ENCODE measurements at regions not wholly inside any gene's neighbourhood (a gene's known extent, or its start where the extent isn't known, plus 50 kb on each side); places are given as distances from the start of the nearest gene placed in this dataset.
"Not testable (repeated sequence)": the region's sequence is repeated elsewhere in the genome, so short reads cannot be mapped to it uniquely, and the experiment has no call there.

DNA sequence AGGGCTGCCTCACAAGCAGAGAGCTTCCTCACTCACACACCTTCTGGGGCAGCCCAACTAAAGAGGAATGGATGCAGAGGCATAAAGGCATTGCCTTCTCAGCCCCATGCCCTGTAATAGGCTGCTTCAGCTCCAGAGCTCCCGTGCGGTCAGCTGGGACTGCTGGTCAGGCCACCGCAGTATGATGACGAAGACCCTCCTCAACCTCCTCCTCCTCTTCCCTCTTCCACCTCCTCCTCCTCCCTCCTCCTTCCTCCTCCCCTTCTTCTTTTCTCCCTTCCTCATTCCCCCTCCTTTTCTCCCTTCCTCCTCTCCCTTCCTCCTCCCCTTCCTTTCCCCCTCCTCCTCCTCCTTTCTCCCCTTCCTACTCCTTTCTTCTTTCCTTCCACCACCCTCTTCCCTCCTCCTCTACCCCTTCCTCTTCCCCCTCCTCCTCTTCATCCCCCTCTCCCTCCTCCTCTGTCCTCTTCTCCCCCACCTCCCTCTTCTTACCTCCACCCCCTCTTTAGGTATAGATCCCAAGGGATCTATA lies 465.3 kb upstream of the CDH4 start:
- TF ChIP-seq, protein P1, sequence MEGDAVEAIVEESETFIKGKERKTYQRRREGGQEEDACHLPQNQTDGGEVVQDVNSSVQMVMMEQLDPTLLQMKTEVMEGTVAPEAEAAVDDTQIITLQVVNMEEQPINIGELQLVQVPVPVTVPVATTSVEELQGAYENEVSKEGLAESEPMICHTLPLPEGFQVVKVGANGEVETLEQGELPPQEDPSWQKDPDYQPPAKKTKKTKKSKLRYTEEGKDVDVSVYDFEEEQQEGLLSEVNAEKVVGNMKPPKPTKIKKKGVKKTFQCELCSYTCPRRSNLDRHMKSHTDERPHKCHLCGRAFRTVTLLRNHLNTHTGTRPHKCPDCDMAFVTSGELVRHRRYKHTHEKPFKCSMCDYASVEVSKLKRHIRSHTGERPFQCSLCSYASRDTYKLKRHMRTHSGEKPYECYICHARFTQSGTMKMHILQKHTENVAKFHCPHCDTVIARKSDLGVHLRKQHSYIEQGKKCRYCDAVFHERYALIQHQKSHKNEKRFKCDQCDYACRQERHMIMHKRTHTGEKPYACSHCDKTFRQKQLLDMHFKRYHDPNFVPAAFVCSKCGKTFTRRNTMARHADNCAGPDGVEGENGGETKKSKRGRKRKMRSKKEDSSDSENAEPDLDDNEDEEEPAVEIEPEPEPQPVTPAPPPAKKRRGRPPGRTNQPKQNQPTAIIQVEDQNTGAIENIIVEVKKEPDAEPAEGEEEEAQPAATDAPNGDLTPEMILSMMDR (IDR thresholded peaks at IDR 0.05; ENCODE audit: insufficient read depth, low read depth, low read length) = no peak
- no peak for DNase-seq (ENCODE audit: low read depth)
- no peak overlapping the region for H3K4me3 ChIP-seq (ENCODE audit: low read depth, low read length)

DNA sequence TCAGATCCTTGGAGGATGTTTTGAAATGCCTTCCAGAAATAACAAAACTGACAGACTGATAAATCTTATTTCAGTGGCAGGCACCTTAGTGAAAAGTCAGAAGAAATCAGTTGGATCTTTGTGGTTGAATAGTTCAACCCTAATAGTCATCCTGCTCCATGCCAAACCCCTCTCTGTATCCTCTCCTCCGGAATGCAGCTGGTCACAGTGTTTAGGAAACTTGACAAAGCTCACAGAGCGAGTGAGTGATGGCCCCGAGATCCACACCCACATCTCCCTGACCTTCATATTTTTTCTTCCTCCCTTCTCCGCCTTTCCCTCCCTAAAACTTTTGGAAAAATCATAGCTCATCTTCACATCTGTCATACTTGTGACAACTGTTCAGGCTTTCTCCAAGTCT lies 464.8 kb upstream of the CDH4 start:
- DNase-seq (ENCODE audit: low read depth) = no peak
- H3K4me3 ChIP-seq (ENCODE audit: low read depth, low read length) = no peak overlapping the region
- TF ChIP-seq, protein P1 (IDR thresholded peaks at IDR 0.05; ENCODE audit: insufficient read depth, low read depth, low read length) = no peak

DNA sequence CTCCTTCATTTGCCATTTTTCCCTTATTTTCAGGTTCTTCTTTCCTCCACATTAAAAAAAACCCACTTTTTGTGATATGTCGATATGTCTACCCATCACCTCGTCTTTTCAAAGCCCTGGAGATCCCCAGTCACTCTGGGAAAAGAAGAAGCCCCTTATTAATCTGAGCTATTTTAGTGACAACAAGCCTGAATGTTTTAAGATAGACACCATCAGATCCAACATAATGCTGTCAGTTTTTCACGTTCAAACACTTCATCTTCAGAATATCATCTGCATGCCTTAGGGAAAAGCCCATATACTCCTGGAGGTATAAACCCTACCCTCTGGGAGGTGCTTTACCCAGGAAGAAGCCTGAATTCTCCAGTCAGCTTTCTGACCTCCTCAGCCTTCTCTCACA lies 464.0 kb upstream of the CDH4 start:
- DNase-seq (ENCODE audit: low read depth) = no peak
- TF ChIP-seq, protein P1 (IDR thresholded peaks at IDR 0.05; ENCODE audit: insufficient read depth, low read depth, low read length) = no peak

DNA sequence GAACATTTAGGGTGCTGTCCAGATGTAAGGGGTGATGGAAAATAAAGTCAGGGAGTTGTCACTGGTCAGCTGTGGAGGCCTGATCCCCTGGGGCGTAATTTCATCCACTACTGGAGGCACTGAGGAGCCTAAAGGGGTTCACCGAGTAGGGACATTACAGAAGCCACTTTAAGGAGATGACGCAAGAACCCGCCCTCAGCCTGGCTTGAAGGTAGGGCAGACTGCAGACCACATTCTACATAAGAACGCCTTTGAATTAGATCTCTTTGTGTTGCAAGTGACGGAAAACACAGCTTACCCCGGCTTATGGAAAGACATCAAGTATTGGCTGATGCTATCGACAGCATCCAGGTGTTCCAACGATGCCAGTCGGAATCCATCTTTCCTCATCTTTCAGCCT lies 462.7 kb upstream of the CDH4 start:
- DNase-seq (ENCODE audit: low read depth) = no peak
- H3K4me3 ChIP-seq (ENCODE audit: low read depth, low read length) = no peak overlapping the region
- TF ChIP-seq, protein P1 (IDR thresholded peaks at IDR 0.05; ENCODE audit: insufficient read depth, low read depth, low read length) = no peak

More for the DNA sequence above, 464.0 kb upstream of the CDH4 start:
- H3K4me3 ChIP-seq (ENCODE audit: low read depth, low read length) = no peak overlapping the region

DNA sequence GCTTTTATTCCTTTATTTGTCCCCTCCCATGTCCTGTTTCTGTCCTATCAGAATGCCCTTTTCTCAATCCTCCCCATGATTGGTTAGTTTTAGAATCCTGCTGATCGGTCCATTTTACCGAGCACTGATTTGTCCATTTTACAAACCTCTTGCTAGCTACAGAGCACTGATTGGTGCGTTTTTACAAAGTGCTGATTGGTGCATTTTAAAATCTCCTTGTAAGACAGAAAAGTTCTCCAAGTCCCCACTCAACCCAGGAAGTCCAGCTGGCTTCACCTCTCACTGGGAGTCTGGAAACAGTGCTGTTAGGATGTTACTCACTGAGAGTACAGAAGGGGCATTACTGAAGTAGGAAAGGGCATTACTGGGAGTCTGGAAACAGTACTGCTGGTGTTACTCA lies 461.7 kb upstream of the CDH4 start:
- DNase-seq (ENCODE audit: low read depth); H3K4me3 ChIP-seq (ENCODE audit: low read depth, low read length): not testable (repeated sequence)

DNA sequence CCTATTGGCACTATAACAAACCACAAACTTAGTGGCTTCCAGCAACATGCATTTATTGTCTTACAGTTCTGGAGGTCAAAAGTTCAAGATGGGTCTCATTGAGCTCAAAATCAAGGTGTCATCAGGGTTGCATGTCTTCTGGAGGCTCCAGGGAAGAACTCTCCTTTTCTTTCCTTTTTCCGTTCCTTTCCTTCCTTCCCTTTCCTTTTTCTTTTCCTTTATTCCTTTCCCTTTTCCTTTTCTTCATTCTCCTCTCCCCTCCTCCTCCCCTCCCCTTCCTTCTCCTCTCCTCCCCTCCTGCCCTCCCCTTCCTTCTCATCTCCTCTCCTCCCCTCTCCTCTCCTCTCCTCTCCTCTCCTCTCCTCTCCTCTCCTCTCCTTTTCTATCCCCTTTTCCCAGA lies 460.2 kb upstream of the CDH4 start:
- no peak for DNase-seq (ENCODE audit: low read depth)
- TF ChIP-seq, protein P1 (IDR thresholded peaks at IDR 0.05; ENCODE audit: insufficient read depth, low read depth, low read length) = no peak
- no peak overlapping the region for H3K4me3 ChIP-seq (ENCODE audit: low read depth, low read length)

DNA sequence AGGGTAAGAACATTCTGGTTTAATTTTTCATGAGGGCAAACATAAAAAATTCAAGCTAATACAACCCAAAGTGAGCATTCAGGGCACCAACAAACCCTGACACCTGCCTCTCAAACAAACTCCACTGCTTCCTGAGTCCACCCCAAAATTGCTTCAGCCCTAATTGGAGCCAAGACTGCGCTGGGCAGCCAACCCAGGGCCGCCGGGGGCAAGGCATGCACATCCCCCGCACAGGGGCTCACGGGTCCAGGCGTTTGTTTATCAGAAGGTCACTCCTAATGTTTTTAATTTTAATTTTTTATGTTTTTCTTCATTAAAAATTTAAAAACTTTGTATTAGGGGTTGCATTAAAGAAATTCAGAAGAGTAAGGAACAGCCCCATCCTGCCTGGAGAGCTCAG lies 459.1 kb upstream of the CDH4 start:
- H3K4me3 ChIP-seq (ENCODE audit: low read depth, low read length) = no peak overlapping the region
- TF ChIP-seq, protein P1 (IDR thresholded peaks at IDR 0.05; ENCODE audit: insufficient read depth, low read depth, low read length) = no peak
- DNase-seq (ENCODE audit: low read depth) = no peak
